ENCODE measurements at regions not wholly inside any gene's neighbourhood (a gene's known extent, or its start where the extent isn't known, plus 50 kb on each side); places are given as distances from the start of the nearest gene placed in this dataset.

DNA sequence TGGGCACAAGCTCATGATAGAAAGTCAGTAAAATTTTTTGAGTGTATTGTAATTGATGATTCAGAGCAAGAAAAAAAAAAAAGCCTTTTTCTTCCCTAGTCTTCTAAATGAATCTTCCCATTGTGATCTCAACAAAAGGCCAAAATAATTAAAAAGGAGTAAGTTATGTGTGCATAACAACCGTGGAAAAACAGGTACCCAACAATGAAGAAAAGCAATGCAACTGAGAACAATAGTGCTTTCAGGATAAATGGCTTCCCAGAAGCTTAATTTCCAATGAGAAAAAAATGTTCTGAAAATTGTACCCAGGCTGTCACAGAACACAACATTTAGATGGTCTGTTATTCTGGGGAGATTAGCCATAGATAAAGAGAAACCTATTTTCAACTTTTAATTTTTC, 399.0 kb upstream of the AGA start:
- intact Hi-C loops (cut with DNase I; ENCODE audit: low total_unique reads), result no loop called here
- H3K36me3 ChIP-seq, result no peaks in the 10 kb centered on the region
- no peak overlapping the region for H3K4me3 ChIP-seq
- H3K27me3 ChIP-seq, result no peaks in the 10 kb centered on the region
- in situ Hi-C loops (cut with MboI; ENCODE audit: low sequenced_read_pairs in 4 of 4), result no loop called here
- no peak overlapping the region for H3K27ac ChIP-seq
- no peak for DNase-seq
- no peaks in the 10 kb centered on the region for H3K4me1 ChIP-seq
- TF ChIP-seq, protein P1, sequence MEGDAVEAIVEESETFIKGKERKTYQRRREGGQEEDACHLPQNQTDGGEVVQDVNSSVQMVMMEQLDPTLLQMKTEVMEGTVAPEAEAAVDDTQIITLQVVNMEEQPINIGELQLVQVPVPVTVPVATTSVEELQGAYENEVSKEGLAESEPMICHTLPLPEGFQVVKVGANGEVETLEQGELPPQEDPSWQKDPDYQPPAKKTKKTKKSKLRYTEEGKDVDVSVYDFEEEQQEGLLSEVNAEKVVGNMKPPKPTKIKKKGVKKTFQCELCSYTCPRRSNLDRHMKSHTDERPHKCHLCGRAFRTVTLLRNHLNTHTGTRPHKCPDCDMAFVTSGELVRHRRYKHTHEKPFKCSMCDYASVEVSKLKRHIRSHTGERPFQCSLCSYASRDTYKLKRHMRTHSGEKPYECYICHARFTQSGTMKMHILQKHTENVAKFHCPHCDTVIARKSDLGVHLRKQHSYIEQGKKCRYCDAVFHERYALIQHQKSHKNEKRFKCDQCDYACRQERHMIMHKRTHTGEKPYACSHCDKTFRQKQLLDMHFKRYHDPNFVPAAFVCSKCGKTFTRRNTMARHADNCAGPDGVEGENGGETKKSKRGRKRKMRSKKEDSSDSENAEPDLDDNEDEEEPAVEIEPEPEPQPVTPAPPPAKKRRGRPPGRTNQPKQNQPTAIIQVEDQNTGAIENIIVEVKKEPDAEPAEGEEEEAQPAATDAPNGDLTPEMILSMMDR (IDR thresholded peaks at IDR 0.05 in 4 of 5, conservative IDR thresholded peaks at IDR 0.05 in 1 of 5), result no peak
- TF ChIP-seq POLR2A (IDR thresholded peaks at IDR 0.05), result no peak
- no peaks in the 10 kb centered on the region for H3K9me3 ChIP-seq
- no peak for ATAC-seq

DNA sequence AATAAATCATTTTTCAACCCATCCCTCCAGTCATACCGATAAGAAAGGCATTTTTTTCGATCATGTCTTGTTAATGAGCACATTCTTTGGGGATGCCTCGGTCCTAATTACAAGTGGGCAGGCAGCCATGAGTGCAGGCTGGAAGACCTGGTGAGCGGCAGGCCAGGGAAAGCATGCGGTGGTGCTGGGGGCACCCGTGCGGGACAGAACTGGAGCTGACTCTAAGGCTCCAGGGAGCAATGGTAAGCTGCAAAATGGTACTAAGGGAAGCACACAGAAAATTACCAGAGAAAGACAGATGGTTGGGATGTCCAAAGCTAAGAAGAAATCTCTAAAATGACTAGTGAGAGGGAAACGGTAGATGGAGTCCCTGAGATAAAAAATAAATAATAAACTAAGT, 411.0 kb upstream of the AGA start:
- in situ Hi-C loops (cut with MboI; ENCODE audit: low sequenced_read_pairs in 4 of 4), result no loop called here
- no peaks in the 10 kb centered on the region for H3K27me3 ChIP-seq
- no peaks in the 10 kb centered on the region for H3K36me3 ChIP-seq
- intact Hi-C loops (cut with DNase I; ENCODE audit: low total_unique reads), result no loop called here
- no peak for ATAC-seq
- no peak for TF ChIP-seq POLR2A (IDR thresholded peaks at IDR 0.05)
- no peaks in the 10 kb centered on the region for H3K4me1 ChIP-seq
- DNase-seq, result no peak
- no peaks in the 10 kb centered on the region for H3K9me3 ChIP-seq
- no peak overlapping the region for H3K4me3 ChIP-seq
- no peak overlapping the region for H3K27ac ChIP-seq

DNA sequence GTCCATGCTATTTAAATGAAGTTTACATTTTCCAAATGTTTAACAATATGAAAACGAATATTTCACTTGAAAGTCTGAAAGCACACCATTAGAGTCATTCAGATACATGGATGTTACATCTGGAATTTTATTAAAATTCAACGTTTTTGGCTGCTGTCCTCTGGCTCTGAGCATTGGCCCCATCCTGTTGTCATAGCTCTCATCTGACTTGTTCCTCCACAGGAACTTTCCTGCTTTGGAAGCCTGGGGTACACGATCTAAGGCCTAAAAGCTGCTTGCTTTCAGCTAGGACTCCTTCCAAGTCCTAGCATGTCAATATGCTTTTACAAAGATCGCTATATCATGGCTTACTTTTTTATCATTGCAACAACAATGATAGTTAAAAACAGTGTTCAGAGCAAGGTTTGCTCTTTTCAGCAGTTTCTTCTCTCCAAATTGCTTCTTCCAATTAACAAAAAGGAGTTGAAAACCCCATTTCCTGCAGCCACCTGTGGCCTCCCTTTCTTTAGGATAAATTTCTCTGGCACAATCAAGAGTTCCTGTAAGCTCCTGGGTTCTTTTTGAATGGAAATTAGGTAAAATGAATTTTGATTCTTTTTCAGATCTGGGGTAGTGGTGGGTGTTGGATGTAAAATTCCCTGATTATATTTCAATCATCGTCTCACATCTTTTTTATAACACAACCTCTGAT, 413.4 kb upstream of the AGA start:
- Histone ChIP-seq H3K36me3 (no peaks in the 10 kb centered on the region), H3K27ac (no peak overlapping the region), H3K9me3 (no peaks in the 10 kb centered on the region), H3K27me3 (no peaks in the 10 kb centered on the region), H3K4me3 (no peak overlapping the region), H3K4me1 (no peaks in the 10 kb centered on the region)
- no peak for ATAC-seq
- no peak for DNase-seq
- in situ Hi-C loops (cut with MboI; ENCODE audit: low sequenced_read_pairs in 4 of 4) (no loop called here), intact Hi-C loops (cut with DNase I; ENCODE audit: low total_unique reads) (no loop called here)
- TF ChIP-seq POLR2A (IDR thresholded peaks at IDR 0.05), result no peak
- TF ChIP-seq, protein P1 (IDR thresholded peaks at IDR 0.05 in 4 of 5, conservative IDR thresholded peaks at IDR 0.05 in 1 of 5), result no peak

DNA sequence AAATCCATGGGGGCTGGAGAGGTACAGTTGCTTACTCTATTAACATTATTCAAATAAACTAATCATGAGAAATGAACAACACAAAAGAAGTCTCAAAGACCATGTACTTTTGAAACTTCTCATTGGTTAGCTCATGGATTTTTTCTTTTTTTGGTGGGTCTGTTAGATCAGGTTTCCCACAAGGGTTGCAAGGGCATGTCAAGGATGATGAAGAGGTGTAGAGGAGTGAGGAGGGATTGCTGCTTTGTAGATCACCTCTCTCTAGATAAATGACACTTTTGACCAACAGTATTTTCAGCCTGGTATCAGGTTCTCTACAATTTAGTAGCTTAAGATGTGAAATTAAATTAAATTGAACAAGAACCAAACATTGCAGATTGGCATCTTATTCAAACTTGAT, 417.9 kb upstream of the AGA start:
- ATAC-seq (no peak), DNase-seq (no peak)
- TF ChIP-seq, protein P1 (IDR thresholded peaks at IDR 0.05 in 4 of 5, conservative IDR thresholded peaks at IDR 0.05 in 1 of 5), result no peak
- no peak for TF ChIP-seq POLR2A (IDR thresholded peaks at IDR 0.05)
- H3K4me1 ChIP-seq, result no peaks in the 10 kb centered on the region
- H3K27ac ChIP-seq, result no peak overlapping the region
- in situ Hi-C loops (cut with MboI; ENCODE audit: low sequenced_read_pairs in 4 of 4), result no loop called here
- no peak overlapping the region for H3K4me3 ChIP-seq
- no peaks in the 10 kb centered on the region for H3K36me3 ChIP-seq
- H3K27me3 ChIP-seq, result no peaks in the 10 kb centered on the region
- no peaks in the 10 kb centered on the region for H3K9me3 ChIP-seq
- intact Hi-C loops (cut with DNase I; ENCODE audit: low total_unique reads), result no loop called here

DNA sequence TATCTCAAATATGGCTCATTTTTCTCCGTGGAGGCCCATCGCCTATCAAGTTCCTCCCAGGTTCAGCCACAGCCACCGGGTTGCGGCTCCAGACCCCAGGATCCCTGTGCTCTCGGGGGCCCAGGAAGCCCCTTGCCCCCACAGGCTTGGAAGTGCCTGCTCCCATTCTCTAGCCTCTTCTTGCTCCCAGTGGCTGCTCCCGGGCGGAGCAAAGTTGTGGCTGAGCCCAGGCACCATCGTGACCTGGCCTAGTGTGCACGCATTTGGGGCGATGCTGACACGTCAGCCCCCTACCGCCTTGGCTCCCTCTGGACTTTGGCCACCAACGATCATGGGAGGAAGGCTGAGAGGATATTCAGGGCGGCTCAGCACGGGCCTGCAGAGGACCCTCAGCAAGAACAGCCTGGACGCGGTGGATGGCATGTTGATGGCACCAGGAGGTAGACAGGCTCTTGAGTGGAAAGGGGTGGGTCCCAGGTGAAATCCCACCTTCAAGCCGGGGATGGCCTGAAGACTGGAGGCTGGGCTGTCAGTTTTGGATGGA, 419.4 kb upstream of the AGA start:
- DNase-seq (no peak), ATAC-seq (no peak)
- no peak overlapping the region for H3K27ac ChIP-seq
- in situ Hi-C loops (cut with MboI; ENCODE audit: low sequenced_read_pairs in 4 of 4), result no loop called here
- H3K27me3 ChIP-seq, result no peaks in the 10 kb centered on the region
- TF ChIP-seq, protein P1 (IDR thresholded peaks at IDR 0.05 in 4 of 5, conservative IDR thresholded peaks at IDR 0.05 in 1 of 5), result no peak
- TF ChIP-seq POLR2A (IDR thresholded peaks at IDR 0.05), result no peak
- intact Hi-C loops (cut with DNase I; ENCODE audit: low total_unique reads), result no loop called here
- H3K4me3 ChIP-seq, result no peak overlapping the region
- no peaks in the 10 kb centered on the region for H3K36me3 ChIP-seq
- no peaks in the 10 kb centered on the region for H3K9me3 ChIP-seq
- no peaks in the 10 kb centered on the region for H3K4me1 ChIP-seq

Measured in gastrocnemius medialis (tissue), 4 donors.